HG03095 (cell line): ENCODE measurements at regions not wholly inside any gene's neighbourhood (a gene's known extent, or its start where the extent isn't known, plus 50 kb on each side); places are given as distances from the start of the nearest gene placed in this dataset.
"Not testable (repeated sequence)": the region's sequence is repeated elsewhere in the genome, so short reads cannot be mapped to it uniquely, and the experiment has no call there.

Experiments
- ATAC-seq: cut with Tn5 transposase; IDR thresholded peaks from one replicate; pipeline ENCODE4 v1.9.1; 2021; ENCODE audit warnings: moderate library complexity; ENCODE audit not compliant: unreplicated experiment

DNA sequence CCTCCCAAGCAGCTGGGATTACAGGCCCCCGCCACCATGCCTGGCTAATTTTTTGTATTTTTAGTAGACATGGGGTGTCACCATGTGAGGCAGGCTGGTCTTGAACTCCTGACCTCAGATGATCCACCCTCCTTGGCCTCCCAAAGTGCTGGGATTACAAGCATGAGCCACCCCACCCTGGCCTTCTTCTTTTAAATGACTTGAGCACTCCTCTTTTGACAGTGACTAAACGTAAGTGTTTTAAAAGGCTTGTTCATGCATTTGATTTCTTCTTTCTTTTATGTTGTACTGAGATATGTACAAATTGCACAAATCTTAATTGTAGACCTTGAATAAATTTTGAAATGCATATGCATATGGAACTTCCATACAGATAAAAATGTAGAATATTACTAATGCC is 337.9 kb downstream of the CETN3 start:
- ATAC-seq: no peak

DNA sequence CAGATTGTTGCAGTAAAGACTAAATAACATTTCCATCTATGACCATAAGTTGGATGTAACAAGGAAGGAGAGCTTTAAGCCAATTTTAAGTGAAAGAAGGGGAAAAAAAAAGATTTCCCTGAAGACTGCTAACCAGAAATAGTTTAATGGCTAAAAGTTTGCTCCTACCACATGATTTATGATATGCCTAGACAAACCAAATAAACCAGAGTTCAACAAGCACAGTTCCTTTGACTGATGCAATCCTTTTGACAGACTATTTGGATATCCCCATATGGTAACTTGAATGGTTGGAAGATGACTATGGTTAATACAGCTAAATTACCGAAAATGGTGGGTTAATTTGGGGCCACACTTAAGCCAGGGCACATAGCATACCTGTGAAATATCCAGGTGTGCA is 338.5 kb downstream of the CETN3 start:
- no peak for ATAC-seq

DNA sequence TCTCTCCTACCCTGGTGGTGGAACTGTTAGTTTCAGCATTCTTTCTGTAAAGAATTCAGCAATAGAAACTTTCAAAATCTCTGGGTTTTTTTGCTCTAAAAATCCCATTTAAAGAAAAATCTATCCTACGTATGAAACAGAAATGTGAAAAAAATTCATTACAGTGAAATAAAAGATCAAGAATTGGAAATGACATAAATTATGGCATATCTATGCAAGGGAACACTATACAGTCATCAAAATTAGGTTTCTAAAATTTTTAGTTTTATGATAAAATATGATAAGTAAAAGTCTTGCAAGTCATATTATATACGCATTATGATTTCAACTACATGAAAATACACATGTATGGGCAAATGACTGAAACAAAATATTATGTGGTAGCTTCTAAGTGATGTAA is 342.6 kb downstream of the CETN3 start:
- ATAC-seq: no peak

DNA sequence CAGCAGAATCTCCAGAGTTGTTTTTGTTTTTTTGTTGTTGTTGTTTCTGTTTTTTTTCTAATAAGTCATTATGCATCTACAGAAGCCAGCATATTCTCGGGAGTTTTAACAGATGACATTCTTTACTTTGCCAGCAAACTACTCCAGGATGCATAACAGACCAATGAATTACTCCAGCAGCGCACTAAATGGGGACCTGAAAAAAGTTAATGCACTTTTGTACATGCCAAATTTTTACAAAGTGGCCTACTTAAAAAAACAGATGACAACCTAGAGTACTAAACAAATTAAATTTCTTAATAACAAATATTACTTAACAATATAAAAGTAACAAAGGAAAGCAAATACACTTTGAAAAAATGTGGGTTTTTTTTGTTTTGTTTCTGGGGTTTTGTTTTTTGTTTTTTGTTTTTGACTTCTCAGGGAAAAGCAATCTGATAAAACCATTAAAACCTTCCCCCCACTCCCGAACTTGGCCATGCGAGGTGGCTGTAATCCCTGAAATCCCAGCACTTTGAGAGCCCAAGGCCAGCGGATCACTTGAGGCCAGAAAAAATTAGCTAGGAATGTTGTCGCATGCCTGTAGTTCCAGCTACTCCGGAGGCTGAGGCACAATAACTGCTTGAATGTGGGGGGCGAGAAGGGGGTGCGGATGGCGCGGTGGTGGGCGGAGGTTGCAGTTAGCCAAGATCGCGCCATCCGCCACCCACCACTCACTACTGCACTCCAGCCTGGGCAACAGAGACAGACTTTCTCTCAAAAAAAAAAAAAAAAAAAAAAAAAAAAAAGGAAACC is 352.4 kb downstream of the CETN3 start:
- no peak for ATAC-seq

DNA sequence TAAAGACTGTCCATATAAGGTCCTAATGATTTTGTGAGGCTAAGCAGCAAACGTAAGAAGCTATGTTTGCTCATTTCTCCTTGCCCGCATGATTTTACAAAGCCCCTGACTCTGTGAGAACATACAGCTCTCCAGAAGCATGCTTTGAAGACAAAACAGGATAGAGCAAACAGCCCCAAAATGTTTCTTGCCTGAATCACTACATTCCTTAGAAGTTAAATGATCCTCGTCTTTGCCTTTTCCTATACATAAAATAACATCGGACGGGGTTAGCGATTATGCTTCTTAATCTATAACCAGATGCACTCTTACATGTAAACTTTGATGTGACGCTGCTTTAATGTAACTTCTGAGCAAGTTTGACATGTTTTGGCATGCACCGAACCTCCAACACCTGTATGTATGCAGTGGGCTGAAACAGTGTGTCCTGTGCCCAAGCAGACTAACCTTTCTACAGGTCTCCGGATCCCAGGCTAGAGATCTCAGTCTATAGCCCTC is 353.7 kb downstream of the CETN3 start:
- ATAC-seq: no peak

- no peak for ATAC-seq
Observed at GRCh38 chr5:90054612-90055011, 354.9 kb downstream of the CETN3 start.

DNA sequence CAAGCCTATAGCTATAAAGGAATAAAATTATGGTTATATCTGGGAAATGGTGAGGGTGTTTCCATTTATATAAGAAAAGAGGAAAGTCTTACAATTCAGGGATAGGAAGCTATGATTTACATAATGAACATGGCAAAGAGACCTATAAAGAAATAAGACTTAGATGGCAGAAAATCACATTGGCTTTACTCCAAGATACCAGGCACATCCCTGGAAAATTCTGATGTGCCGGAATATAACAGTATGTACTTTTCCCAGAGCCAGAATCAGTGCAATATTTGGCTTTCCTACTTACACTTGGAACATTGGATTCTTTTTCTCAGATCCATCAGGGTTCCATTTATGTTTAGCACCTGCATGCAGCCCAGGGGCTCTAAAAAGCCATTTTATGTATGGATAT is 357.8 kb downstream of the CETN3 start:
- no peak for ATAC-seq

DNA sequence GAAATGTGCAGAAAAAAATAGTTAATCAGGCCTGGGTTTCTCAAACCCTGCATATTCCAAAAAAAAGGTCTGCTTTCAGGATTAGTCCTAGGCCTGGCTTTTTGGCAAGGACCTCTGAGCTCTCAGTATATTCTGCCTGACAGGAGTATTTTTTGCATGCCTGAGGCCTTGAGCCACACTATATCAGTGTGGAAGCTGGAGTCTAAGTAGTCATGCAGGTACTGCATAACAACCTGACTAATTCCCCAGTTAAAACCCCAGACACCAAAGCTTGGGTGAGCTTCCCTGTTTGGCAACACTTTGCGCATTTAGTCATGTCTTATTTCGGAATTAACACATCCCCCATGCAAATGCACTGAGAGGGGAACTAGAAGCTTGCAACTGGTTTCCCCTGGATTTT is 359.5 kb downstream of the CETN3 start:
- ATAC-seq: no peak

DNA sequence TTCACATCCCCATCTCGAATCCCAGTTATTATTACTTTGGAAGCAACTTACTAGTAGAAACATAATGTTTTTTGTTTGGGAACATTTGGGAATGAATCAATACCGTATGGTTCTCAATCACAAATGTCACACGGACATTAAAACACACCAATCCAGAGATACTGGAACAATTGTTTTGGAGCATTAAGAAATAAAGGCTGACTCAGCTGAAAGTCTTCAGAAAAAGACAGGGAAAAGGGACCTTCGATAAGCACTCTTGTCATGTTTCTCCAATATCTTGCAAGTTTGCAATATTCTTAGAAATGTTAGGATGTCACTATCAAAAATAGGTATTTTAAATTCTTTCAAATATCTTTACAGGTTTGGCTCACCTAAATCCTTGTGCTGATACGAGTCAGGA is 362.4 kb downstream of the CETN3 start:
- no peak for ATAC-seq

GRCh38 chr5:90040082-90040481 is 369.5 kb downstream of the CETN3 start:
- not testable (repeated sequence) for ATAC-seq

- ATAC-seq: no peak
Observed at GRCh38 chr5:90037646-90038045, 371.9 kb downstream of the CETN3 start.

- ATAC-seq: no peak
Observed at GRCh38 chr5:90022711-90023053, 386.9 kb downstream of the CETN3 start.

DNA sequence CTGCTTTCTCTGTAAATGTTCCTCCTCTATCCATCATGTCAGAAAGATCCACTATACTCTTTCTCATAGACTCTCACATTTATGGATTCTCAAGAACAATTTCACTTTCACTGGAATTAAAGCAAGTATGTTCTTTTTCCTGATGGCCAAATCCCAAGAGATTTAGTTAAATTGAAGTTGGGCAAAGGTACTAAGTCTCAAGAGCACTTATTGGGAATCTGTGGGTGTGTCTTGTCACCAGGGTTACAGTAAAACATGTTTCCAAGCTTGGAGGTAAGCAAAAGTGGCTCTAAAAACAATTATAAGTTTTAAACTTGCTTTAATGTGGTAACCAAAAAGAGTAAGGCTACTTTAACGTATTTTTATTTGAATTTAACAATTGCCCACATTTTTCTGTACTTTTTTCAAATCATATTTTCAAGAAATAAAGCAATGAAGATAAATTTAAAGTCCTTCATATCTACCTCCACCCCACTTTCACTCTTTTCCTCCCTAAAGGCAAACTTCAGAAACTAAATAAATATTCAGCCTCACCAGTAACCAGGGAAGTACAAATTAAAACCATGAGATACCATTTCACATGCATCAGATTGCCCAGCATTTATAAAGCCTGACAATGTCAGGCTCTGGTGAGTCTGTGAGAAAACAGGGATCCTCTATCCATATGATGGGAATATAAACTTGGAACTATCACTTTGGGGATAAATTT is 387.4 kb downstream of the CETN3 start:
- no peak for ATAC-seq

DNA sequence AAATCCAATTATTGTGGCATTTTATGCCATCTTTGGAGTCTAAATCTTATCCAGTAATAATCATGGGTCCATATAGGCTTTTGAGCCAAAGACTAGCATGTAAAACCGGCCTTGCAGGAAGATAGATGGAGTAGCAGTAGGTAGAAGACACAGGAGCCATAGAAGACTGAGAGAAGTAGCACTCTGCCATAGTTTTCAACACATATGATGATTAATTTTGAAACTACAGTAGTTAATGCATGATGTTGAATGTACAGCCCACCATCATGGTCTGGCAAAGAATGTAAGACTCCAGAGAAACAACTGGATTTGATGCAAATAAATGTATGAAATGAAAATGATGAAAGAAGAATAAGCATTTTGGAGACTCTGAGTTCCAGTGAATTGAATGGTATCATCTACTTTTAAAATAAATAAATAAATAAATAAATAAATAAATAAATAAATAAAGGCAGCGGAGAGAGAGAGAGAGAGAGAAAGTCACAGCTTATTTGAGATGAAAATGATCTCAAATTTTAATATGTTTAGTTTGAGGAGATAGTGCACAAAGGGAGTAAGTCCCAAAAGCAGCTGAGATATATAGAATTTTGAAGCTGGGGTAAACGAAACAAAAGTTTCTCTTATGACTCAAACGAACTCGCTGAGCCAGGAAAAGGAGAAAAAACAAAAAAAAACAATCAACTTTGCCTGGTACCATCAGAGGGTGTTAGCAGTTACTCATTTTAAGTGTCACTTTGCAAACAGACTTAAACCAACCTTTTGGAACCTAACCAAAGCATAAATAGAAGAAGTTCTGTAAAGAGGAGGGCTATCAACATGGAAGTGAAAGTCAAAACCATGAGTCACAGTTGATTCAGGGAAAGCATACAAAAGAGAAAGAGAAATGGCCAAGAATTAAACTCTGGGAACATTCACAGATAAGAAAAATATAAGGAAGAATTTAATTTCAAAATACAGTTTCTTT is 388.7 kb downstream of the CETN3 start:
- ATAC-seq: peak; percentile 96

- ATAC-seq: no peak
Observed at GRCh38 chr5:90017239-90017638, 392.3 kb downstream of the CETN3 start.

GRCh38 chr5:90015584-90016018 is 394.0 kb downstream of the CETN3 start:
- ATAC-seq: peak; percentile 90

GRCh38 chr5:90014420-90014819 is 395.1 kb downstream of the CETN3 start:
- ATAC-seq: peak; percentile 80

GRCh38 chr5:90000351-90000750 is 409.2 kb downstream of the CETN3 start:
- no peak for ATAC-seq

DNA sequence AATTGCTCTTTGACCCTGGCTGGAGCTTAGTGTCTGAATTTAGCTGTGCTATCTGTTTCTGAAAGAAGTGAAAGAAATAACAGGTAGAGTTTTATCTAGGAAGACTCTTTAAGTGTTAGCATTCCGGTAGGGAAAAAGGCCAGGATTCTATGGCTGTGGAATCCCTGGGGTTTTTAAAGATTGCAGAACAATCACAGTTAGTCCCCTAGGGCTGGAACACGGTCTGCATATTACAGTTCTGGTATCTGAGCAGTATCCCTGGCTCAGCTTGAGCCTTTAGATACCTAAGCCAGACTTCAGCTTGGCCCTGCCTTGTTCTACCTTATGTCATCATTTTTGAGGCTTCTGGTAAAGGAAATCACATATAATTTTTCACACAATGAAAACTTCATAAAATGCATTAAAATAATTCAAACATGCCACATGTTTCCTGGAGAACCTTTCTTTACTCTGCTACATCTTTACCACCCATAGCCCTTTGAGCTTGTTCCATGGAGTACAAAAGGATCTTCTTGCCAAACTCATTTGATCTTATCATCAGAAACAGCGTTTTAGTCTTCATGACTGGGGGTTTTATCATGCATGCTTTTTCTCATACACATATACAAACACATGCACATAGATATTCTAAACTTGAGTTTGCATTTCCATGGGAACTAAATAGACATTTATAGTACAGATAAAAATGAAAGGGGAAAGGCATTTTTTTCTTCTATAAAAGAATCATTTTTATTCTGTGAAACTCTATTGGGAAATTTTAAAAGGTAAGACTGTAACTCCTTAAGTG is 410.8 kb downstream of the CETN3 start:
- ATAC-seq: no peak

GRCh38 chr5:89996890-89997289 is 412.7 kb downstream of the CETN3 start:
- no peak for ATAC-seq
